GM21360 (cell line): ENCODE measurements at regions not wholly inside any gene's neighbourhood (a gene's known extent, or its start where the extent isn't known, plus 50 kb on each side); places are given as distances from the start of the nearest gene placed in this dataset.

Source experiments
- ATAC-seq: cut with Tn5 transposase; IDR thresholded peaks from one replicate; pipeline ENCODE4 v1.9.1; 2021; ENCODE audit warnings: mild to moderate bottlenecking, moderate library complexity; ENCODE audit not compliant: unreplicated experiment

- no peak for ATAC-seq
Measured at GRCh38 chr15:95346721-95347475, 983.6 kb upstream of the NR2F2 start.

DNA sequence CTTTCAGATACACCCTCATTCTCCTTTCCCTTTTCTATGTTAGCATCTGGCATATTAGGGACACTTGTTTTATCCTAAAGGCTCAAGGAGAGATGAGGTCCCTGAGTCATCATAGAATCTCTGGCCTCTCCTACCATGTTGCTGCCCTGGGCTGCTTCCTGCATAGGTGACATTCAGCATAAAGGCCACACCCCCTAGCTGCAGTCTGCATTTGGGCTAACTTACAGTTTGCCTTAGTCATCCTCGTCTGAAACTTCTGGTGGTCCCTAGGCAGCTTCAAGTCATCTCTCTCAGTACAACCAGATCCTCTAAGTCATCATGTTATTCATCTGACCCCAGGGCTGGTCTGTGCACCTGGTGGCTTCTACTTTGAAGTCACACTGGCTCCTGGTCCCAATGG is 982.7 kb upstream of the NR2F2 start:
- no peak for ATAC-seq

DNA sequence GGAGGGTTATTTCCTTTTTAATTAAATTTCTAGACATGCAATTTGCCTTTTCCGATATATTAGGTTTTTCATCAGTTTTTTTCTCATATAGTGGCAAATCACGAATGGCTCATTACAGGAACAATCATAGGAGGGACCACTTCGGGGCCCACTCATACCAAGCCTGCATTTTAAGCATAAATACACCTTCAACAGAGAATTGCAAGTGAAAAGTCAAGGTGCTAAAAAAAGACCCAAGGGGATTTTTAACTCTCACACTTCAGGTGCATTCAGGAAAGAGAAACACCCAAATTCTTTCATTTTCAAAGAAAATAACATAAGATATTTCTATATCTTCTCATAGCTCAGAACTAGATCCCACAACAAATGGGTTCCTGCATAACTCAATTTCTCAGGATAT is 979.6 kb upstream of the NR2F2 start:
- ATAC-seq, result peak; percentile 63

DNA sequence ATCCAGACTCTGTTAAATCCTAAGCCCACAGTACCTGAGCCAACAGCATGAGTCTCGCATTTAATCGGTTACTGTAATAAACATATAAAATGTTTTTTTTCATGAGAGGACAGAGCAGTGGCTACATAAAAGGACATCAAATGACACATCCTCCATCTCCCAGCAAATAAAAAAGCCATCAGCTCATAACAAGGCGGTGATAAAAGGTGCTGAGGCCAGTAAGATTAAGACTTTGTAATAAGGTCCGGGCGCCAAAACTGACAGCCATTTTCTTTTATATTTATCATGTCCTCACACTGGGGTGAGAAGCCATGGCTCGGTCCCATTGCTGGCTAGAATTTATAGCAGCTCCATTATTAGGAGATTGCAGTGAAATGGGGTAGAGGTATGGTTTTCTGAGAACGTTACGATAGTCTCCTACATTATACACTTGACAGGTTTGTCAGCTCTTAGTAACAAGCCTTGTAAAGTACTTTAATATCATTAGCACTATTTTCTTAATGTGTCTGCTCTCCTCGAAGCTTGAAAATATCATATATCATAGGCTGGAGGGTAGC is 977.8 kb upstream of the NR2F2 start:
- ATAC-seq, result no peak

DNA sequence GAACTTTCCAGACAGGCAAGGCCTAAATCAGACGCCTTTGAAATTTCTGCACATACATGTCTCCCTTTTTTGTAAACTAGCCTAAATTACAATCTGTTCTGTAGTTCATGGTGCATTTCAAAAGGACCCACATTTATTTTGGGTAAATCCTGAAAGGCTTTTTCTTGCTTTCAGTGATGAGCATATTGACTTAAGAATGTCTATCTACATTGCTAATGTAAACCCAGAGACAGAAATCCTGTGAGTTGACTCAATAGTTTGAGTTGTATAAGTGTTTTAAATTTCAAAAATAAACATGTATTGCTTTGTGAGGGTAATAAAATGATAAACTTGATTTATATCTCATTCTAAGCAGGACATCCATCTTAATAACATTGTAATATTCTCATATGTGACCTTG is 977.0 kb upstream of the NR2F2 start:
- ATAC-seq, result no peak

DNA sequence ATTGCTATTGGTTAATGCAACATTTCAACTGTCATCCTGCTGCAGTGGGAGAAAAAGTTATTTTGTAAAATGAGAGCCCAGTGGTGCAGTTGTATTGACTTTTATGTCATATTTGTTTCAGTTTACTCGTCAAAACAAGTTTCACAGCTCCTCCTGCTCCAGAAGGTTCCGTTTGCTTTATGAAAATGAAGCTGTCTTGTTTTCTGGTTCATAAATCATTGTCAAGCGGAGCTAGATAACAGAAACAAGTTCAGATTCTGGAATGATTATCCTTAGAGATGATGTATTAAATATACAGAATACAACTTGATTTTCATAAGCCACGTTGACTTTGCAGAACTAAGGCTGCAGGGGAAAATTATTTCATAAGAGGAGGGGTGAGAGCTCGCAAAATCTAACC is 970.5 kb upstream of the NR2F2 start:
- ATAC-seq, result no peak

DNA sequence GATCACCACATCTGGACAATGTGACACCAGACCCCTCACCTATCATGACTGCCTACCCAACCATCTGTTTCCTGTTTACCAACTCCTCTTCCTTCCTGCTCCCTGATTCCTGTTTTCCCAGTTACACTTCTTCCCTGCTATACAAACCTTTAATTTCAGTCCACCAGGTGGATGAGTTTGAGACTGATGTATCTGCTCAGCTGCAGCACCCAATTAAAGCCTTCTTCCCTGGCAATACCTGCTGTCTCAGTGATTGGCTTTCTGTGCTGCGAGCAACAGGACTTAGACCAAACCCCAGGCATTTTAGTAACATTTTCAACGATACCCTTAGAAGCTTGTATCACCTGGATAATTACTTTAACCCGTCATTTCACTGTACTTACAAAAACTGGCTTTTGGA is 968.2 kb upstream of the NR2F2 start:
- no peak for ATAC-seq

GRCh38 chr15:95363646-95364045 is 966.9 kb upstream of the NR2F2 start:
- no peak for ATAC-seq

DNA sequence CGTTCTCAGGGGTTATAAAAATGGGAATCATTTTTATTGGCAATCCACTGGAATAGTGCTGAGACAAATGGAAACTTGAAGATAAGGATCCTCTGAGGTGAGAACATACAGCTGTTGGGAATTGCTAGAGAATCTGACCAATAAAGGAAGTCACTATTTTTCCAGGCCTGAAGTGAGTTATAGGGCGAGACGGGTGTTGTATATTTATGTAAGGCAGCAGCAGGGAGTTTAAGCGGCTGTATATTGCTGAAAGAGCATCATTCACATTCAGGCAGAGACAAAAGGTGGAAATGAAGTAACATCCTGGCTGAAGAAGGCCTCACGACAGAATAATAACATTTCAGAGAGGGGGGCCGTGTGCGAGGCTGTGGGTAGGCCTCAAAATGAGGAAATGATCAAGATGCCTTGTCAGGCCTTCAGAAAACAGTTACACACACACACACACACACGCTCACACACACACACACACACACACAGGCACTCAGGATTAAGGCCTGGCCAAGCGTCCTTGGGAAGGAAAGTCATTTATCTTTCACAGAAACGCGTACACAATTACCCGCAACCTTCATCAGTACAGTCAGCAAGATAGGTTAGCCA is 964.9 kb upstream of the NR2F2 start:
- no peak for ATAC-seq

DNA sequence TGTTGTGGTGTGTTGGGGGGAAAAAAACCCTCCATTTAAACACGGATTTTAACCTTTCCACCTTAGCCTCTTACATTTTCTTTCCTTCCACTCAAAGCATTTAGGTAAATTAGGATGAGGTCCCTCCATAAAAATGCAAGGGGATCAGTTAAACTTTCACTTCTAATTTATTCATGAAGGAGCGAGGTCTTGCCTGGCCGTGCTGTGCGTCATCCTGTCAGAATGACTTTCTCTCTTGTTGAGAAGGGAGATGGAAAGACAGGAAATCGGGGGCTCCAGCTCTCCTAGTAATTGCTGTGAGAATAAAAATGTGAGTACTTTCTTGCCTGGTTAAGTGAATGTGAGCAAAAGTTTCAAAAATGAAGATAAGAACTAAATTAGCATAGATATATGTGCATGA is 962.3 kb upstream of the NR2F2 start:
- no peak for ATAC-seq

DNA sequence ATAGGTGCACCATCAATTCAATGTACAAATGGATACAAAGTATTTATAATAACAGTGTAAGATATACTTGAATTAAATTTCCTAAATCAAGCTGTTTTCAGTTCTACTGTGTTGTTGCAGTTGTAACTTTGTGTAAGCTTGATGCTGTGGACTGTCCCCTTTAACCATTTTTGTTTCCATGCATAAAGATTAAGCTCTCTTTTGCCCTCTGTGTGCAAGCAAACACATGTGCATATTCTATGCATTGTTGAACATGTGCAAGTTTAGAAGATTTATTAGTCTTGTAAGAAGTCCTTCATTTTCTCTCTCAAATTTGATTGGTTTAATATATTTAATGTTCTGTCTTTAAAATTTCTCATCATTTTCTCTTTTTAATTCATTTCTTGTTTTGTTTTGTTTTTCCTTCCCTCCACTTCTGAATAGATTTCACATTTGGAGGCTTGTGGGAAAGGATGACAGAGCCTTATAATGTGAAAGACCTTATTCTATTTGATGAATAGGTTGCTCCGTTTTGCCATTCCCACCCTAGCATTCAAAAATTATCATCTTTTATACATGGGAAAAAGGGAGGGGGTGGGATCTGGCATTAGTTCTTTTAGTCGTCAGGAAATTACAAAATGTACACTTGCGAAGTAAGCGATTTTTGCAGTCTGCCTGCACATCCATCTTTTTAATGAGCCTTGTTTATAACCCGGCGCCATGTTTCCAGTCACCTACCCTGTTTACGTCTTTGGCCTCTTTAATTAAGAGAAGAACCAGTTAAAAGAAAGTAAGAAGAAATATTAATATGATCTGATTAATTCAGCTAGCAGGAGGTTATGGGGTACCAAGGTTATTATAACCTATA is 961.5 kb upstream of the NR2F2 start:
- ATAC-seq, result no peak

DNA sequence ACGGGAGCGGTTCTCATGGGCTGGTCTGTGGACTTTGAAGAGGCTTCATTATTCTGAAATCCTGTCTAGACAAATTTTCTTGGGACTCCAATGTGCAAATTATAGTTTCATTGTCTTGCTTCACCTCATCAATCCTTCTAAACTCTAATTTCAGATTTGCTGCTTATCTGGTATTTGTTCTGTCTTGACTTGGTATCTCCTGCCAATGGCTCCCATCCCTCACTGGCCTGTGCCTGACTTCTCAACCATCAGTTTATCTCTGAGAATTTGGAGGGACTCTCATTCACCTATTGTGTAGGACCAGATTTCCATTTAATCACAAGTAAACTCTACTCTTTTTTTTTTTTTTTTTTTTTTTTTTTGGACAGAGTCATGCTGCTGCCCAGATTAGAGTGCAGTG is 960.2 kb upstream of the NR2F2 start:
- no peak for ATAC-seq

GRCh38 chr15:95371664-95372063 is 958.8 kb upstream of the NR2F2 start:
- no peak for ATAC-seq

- ATAC-seq, result no peak
Measured at GRCh38 chr15:95375281-95375680, 955.2 kb upstream of the NR2F2 start.

DNA sequence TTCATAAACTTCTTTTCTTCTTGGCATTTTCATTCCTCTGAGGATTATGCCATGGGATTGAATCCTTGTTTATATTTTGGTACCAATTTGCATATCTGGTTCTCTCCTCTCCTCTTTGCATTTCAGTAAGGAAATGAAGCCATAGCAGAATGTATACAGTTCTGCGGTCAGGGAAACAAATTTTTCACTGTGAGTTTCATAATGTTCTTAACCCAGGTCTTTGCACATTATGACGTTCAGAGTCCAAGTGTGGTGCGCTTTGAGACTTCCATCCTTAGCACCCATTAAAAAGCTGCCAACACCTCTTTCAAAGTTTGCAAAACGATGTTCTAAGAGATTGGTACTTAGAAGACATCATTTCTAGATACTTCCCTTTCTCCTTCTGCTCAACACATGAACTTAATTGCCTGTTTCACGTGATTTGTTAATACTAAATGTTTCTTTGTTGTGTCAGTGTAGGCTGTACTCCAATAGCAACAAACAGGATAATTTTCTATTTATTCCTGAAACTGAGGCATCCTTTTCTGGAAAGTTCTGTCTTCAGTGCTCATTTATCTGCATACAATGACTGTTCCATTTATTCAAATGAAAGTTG is 953.1 kb upstream of the NR2F2 start:
- ATAC-seq, result no peak

- ATAC-seq, result no peak
Measured at GRCh38 chr15:95394186-95395067, 936.1 kb upstream of the NR2F2 start.

- ATAC-seq, result no peak
Measured at GRCh38 chr15:95400428-95400827, 930.1 kb upstream of the NR2F2 start.

- ATAC-seq, result no peak
Measured at GRCh38 chr15:95401587-95401986, 928.9 kb upstream of the NR2F2 start.

DNA sequence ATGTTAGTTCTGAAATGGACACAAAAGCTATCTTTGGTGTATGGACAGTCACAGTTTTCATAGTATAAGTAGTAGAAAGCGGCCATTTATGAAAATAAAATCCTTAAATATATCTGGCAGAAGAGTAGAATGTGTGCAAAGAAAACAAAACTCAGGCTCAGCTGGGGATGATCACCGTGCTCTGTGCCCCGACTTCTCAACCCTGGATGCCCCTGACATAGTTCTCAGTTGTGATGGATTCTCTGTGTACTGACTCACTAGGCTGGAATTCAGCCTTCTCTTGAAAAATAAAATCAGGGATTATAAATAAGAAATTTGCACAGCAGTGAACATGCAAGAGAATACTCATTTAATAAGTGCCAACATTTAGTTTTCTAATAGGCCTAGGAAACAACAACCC is 925.1 kb upstream of the NR2F2 start:
- ATAC-seq, result no peak

DNA sequence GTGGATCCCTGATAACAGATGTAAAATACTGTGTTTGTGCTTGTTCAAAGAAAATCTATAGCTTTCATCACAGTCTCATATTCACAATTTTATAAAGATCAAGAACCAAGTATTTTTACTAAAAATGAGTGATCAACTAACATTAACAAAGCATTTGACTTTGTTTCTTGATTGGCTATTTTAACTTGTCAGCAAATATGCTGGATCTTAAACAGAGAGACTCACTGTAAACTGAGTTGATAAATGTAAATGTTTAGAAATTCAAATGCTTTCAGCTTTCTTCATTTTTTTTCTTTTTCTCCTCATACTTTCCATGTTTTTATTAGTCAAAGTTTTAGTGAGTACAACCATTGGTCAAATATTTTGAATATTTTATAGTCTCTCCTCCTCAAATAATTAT is 923.0 kb upstream of the NR2F2 start:
- no peak for ATAC-seq
